B cell (primary cell): ENCODE measurements at regions not wholly inside any gene's neighbourhood (a gene's known extent, or its start where the extent isn't known, plus 50 kb on each side); places are given as distances from the start of the nearest gene placed in this dataset.

ENCODE experiments used
- CTCF ChIP-seq: fragments of 200-600 bp; IDR thresholded peaks from one replicate; pipeline ENCODE4 v1.8.0; 2022; ENCODE audit warnings: antibody characterized with exemption, mild to moderate bottlenecking
- EZH2 ChIP-seq: IDR thresholded peaks from 2 replicates; pipeline ENCODE4 v1.6.1; 2012; ENCODE audit warnings: borderline replicate concordance, low read depth, mild to moderate bottlenecking, moderate library complexity, low read length; ENCODE audit not compliant: insufficient read depth, poor library complexity, severe bottlenecking

DNA sequence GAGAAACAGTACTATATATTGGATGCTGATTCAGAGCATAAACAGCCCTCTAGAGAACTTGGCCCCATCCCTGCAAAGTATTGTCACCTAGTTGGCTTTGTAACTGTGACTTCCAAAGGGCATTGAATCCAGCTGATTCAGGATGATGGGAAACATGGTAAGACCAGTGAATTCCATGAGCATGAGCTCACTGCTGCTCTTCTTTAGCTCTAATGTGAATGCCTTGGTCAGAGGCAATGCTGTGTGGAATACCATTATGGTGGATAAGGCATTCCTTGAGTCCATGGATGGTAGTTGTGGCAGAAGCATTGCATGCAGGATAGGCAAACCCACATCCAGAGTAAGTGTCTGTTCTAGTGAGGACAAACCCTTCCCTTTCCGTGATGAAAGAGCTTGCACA lies 365.6 kb upstream of the EDA2R start:
- TF ChIP-seq CTCF, result no peak
- no peak for TF ChIP-seq EZH2
